ENCODE measurements at regions not wholly inside any gene's neighbourhood (a gene's known extent, or its start where the extent isn't known, plus 50 kb on each side); places are given as distances from the start of the nearest gene placed in this dataset.

DNA sequence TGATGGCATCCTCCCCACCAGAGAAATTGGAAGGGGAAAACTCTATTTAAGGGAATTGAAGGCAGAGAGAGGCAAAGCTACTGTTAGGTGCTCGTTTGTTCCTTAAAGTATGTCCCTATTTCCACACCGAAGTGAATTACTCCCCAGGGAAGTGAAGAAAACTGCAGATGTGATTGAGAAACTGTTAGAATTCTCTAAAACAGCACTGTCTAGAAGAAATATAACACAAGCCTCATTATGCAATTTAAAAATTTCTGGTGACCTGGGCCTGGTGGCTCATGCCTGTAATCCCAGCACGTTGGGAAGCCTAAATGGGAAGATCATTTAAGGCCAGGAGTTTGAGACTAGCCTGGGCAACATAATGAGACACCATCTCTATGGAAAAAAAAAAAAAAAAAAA lies 305.0 kb downstream of the SHQ1 start:
- TF ChIP-seq CTCF (IDR thresholded peaks at IDR 0.05) (no peak), POLR2A (IDR thresholded peaks at IDR 0.05) (no peak)
